K562 (cell line): ENCODE measurements at regions not wholly inside any gene's neighbourhood (a gene's known extent, or its start where the extent isn't known, plus 50 kb on each side); places are given as distances from the start of the nearest gene placed in this dataset.

Experiments used
- ATAC-seq: fragments of 200-7000 bp; cut with Tn5 transposase; 3 replicates; pipeline ENCODE4 v1.9.1; 2020; ENCODE audit warnings: moderate library complexity
- BruUV-seq: library from RNA; stranded (reverse); fragments of 400-500 nt; replicated peaks from 2 replicates; lab custom pipeline; 2021; lab: Mats Ljungman, UMichigan
- CTCF ChIA-PET: fragments of 300-600 bp; formaldehyde crosslinking; extraction: SDS; loops from one replicate; lab custom pipeline; 2021; ENCODE audit warnings: low intra/inter-chr PET ratio; lab: Yijun Ruan, JAX
- POLR2A ChIA-PET: fragments of 300-600, 350-650 bp; sonication (Branson Sonifier 250); formaldehyde crosslinking; extraction: SDS; loops from one replicate; lab custom pipeline; 2021; ENCODE audit warnings: antibody characterized with exemption, inconsistent platforms; lab: Yijun Ruan, JAX
- DNase-seq, 4 experiments: peaks; one replicate each; pipeline versions ENCODE4 v3.0.0 to v3.0.0-alpha.2; 2011 to 2018; ENCODE audit warnings: low spot score in 3 of 4, mixed read lengths in 3 of 4; ENCODE audit errors: extremely low read depth in 1 of 4
- FAIRE-seq: peaks from 2 replicates; lab custom pipeline; 2011; peaks lifted over from hg19 to GRCh38; lab: Jason Lieb, UNC
- H2AFZ ChIP-seq: 2 replicates; pipeline ENCODE4 v1.6.0; 2011; ENCODE audit warnings: low read depth, low read length, control low read depth, inconsistent platforms
- H3K27ac ChIP-seq: fragments of 200-600 bp; 3 replicates; pipeline ENCODE4 v1.8.0; 2011; ENCODE audit warnings: low read depth, mild to moderate bottlenecking, control low read depth, inconsistent platforms, low read length, moderate library complexity, mixed read lengths; ENCODE audit errors: extremely low read depth
- H3K27me3 ChIP-seq, 2 experiments: fragments of 300-600 bp in 1 of 2; 2 replicates in 1 of 2; 3 replicates in 1 of 2; pipeline versions ENCODE4 v1.6.0 to v1.8.0; 2011; ENCODE audit warnings: inconsistent platforms in 2 of 2, low read length in 2 of 2, mild to moderate bottlenecking in 1 of 2, mixed read lengths in 1 of 2, moderate library complexity in 1 of 2; ENCODE audit not compliant: control insufficient read depth in 2 of 2, insufficient read depth in 2 of 2
- H3K36me3 ChIP-seq: fragments of 300-600 bp; 3 replicates; pipeline ENCODE4 v1.8.0; 2011; ENCODE audit warnings: mild to moderate bottlenecking, low read length, inconsistent platforms; ENCODE audit not compliant: control insufficient read depth, insufficient read depth
- H3K4me1 ChIP-seq, 2 experiments: fragments of 200-600 bp in 1 of 2; replicated peaks in 1 of 2; 2 replicates in 1 of 2; 3 replicates in 1 of 2; pipeline versions ENCODE4 v1.5.1 to v1.8.0; 2011; ENCODE audit warnings: inconsistent platforms in 2 of 2, low read length in 2 of 2, mild to moderate bottlenecking in 1 of 2, mixed read lengths in 1 of 2, moderate library complexity in 1 of 2; ENCODE audit not compliant: control insufficient read depth in 2 of 2, insufficient read depth in 2 of 2
- H3K4me2 ChIP-seq: 2 replicates; pipeline ENCODE4 v1.6.1; 2011; ENCODE audit warnings: low read length, control low read depth, inconsistent platforms, mixed read lengths; ENCODE audit not compliant: insufficient read depth
- H3K4me3 ChIP-seq: fragments of 200-600 bp; sonication (generic), shearing (Covaris generic); 2 replicates; pipeline ENCODE4 v1.5.1; 2016; ENCODE audit warnings: control low read depth, inconsistent platforms
- H3K79me2 ChIP-seq: fragments of 200-600 bp; 3 replicates; pipeline ENCODE4 v1.8.0; 2011; ENCODE audit warnings: low read length, inconsistent platforms; ENCODE audit not compliant: control insufficient read depth, insufficient read depth
- H3K9ac ChIP-seq, 2 experiments: 2 replicates each; pipeline versions ENCODE4 v1.6.0 to v1.6.1; 2011; ENCODE audit warnings: low read depth in 2 of 2, low read length in 2 of 2, control low read depth in 1 of 2, inconsistent platforms in 1 of 2, mild to moderate bottlenecking in 1 of 2, mixed read lengths in 1 of 2; ENCODE audit not compliant: insufficient read depth in 1 of 2
- H3K9me1 ChIP-seq: one replicate; pipeline ENCODE4 v1.6.0; 2011; ENCODE audit warnings: inconsistent platforms, mild to moderate bottlenecking, low read length, moderate library complexity; ENCODE audit not compliant: control insufficient read depth, insufficient read depth
- H3K9me3 ChIP-seq: replicated peaks from 2 replicates; pipeline ENCODE4 v1.5.1; 2011; ENCODE audit warnings: low read depth, low read length, inconsistent platforms; ENCODE audit not compliant: control insufficient read depth, insufficient read depth
- H4K20me1 ChIP-seq: replicated peaks from 2 replicates; pipeline ENCODE4 v1.6.1; 2011; ENCODE audit warnings: low read length, inconsistent platforms, mixed read lengths; ENCODE audit not compliant: control insufficient read depth, insufficient read depth
- BCL6 ChIP-seq: fragments of 250-450 bp; sonication (Bioruptor Pico); IDR thresholded peaks from 2 replicates; pipeline ENCODE4 v1.4.0; 2020
- DPF2 ChIP-seq: fragments of 450-650 bp; IDR thresholded peaks from 2 replicates; pipeline ENCODE4 v1.6.1; 2016
- E2F1 ChIP-seq: sonication (generic); formaldehyde crosslinking; IDR thresholded peaks from 2 replicates; pipeline ENCODE4 v1.8.1; 2023; ENCODE audit warnings: mild to moderate bottlenecking, missing genetic modification reagents, moderate library complexity
- ELF2 ChIP-seq: fragments of 250-450 bp; sonication (Bioruptor Pico); IDR thresholded peaks from 2 replicates; pipeline ENCODE4 v1.5.0; 2021; ENCODE audit warnings: mild to moderate bottlenecking
- KDM1A ChIP-seq, 2 experiments: fragments of 450-650 bp; IDR thresholded peaks; 2 replicates each; pipeline ENCODE4 v1.6.1; 2016; ENCODE audit warnings: mild to moderate bottlenecking in 2 of 2
- KLF10 ChIP-seq: fragments of 250-450 bp; sonication (Bioruptor Pico); IDR thresholded peaks from 2 replicates; pipeline ENCODE4 v1.6.1; 2021; ENCODE audit warnings: matching md5 sums
- MAFG ChIP-seq: fragments of 450-650 bp; conservative IDR thresholded peaks from 2 replicates; pipeline ENCODE4 v1.6.1; 2016; ENCODE audit warnings: missing genetic modification characterization, missing compliant biosample characterization
- PCBP2 ChIP-seq: fragments of 200-400 bp; formaldehyde crosslinking; IDR thresholded peaks from 2 replicates; pipeline ENCODE4 v1.6.1; 2018; ENCODE audit warnings: low read length, low read depth, mild to moderate bottlenecking, moderate library complexity; ENCODE audit not compliant: poor library complexity, severe bottlenecking
- RAD51 ChIP-seq: fragments of 450-650 bp; IDR thresholded peaks from 2 replicates; pipeline ENCODE4 v1.7.1; 2016; ENCODE audit warnings: low read depth, mild to moderate bottlenecking, borderline replicate concordance
- RCOR1 ChIP-seq, 2 experiments: IDR thresholded peaks; 2 replicates each; pipeline ENCODE4 v1.6.1; 2012; ENCODE audit warnings: low read depth in 2 of 2, low read length in 2 of 2, borderline replicate concordance in 1 of 2, improper control_type of control experiment in 1 of 2
- TAL1 ChIP-seq: fragments of 450-650 bp; IDR thresholded peaks from 2 replicates; pipeline ENCODE4 v1.6.1; 2016; ENCODE audit warnings: mild to moderate bottlenecking
- ZBTB26 ChIP-seq: fragments of 450-650 bp; formaldehyde crosslinking; IDR thresholded peaks from 2 replicates; pipeline ENCODE4 v1.4.0; 2022; ENCODE audit warnings: missing genetic modification characterization
- ZEB2 ChIP-seq: fragments of 450-650 bp; IDR thresholded peaks from 2 replicates; pipeline ENCODE4 v1.6.1; 2016
- ZNF785 ChIP-seq: fragments of 250-450 bp; sonication (Bioruptor Pico); IDR thresholded peaks from 2 replicates; pipeline ENCODE4 v1.4.0; 2020; ENCODE audit warnings: mild to moderate bottlenecking
- WGBS: fragments of 100-300 bp; shearing (Covaris generic); methylation state at CpG from one replicate; pipeline ENCODE4 v1.1.6; 2016; ENCODE audit warnings: low coverage, mixed read lengths; ENCODE audit not compliant: insufficient coverage; ENCODE audit errors: missing lambda C conversion rate; 5-methylcytosine and 5-hydroxymethylcytosine counted together
- in situ Hi-C: fragments of 300-500 bp; cut with MboI; formaldehyde crosslinking; loops from 4 replicates; pipeline ENCODE4 v1.15.0; 2018; ENCODE audit warnings: inconsistent platforms, mixed read lengths
- intact Hi-C: fragments of 100-400 bp; cut with micrococcal nuclease; formaldehyde crosslinking; loops from 2 replicates; pipeline ENCODE4 v1.14.2; 2022

GRCh38 chr7:40977533-40977932 lies 725.4 kb downstream of the INHBA start (continued):
- no peak for TF ChIP-seq ZEB2
- no peak for TF ChIP-seq DPF2
- no peak for TF ChIP-seq ZBTB26
- TF ChIP-seq ZNF785 (CRISPR knock-in tag): no peak
- TF ChIP-seq MAFG (tag): no peak

DNA sequence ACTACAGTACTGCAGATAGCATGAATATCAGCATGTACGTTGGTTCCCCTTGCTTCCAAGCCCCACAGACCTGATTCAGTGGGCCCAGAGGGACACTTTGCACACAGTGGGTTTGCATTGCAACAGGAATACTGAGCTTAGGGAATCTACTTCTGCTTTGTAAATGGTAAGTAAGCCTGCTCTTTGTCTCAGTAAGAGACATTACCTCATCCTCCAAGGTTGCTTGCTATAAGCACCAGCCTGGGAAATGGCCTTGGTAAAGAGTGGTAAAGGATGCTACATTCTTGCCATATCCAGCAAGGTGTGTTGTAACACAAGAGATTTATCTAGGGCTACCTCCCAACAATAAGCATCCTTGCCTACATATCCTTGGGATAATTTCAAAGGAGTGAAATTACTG lies 730.5 kb downstream of the INHBA start:
- H3K4me2 ChIP-seq: no peak overlapping the region
- BruUV-seq: no TSS peak
- no peaks in the 10 kb centered on the region for H3K9me1 ChIP-seq
- ATAC-seq (no peak), FAIRE-seq (no peak), DNase-seq (no peak)
- H3K4me3 ChIP-seq: no peak overlapping the region
- no peaks in the 10 kb centered on the region for H3K27me3 ChIP-seq
- in situ Hi-C loops: no loop called here
- no peak overlapping the region for H3K27ac ChIP-seq
- H3K9ac ChIP-seq: no peak overlapping the region
- no peaks in the 10 kb centered on the region for H3K79me2 ChIP-seq
- H3K9me3 ChIP-seq: no peaks in the 10 kb centered on the region
- WGBS: 0% methylated on average over 1 of the region's 1 CpG
- no peak overlapping the region for H2AFZ ChIP-seq
- no peaks in the 10 kb centered on the region for H3K4me1 ChIP-seq
- H3K36me3 ChIP-seq: no peaks in the 10 kb centered on the region
- CTCF ChIA-PET: no interaction called here
- intact Hi-C loops: no loop called here
- no peaks in the 10 kb centered on the region; the same call in 1 of the 2 replicates for H4K20me1 ChIP-seq
- POLR2A ChIA-PET: no interaction called here
- TF ChIP-seq RAD51: no peak
- no peak for TF ChIP-seq E2F1 (CRISPR knock-in tag)
- no peak for TF ChIP-seq PCBP2
- TF ChIP-seq TAL1: no peak
- no peak for TF ChIP-seq RCOR1 (IDR thresholded peaks at IDR 0.05; ENCODE audit: borderline replicate concordance in 1 of 2, low read depth in 2 of 2, low read length in 2 of 2)
- no peak for TF ChIP-seq KDM1A (IDR thresholded peaks at IDR 0.05)
- TF ChIP-seq KLF10 (CRISPR knock-in tag): no peak
- TF ChIP-seq BCL6: no peak
- no peak for TF ChIP-seq ELF2 (CRISPR knock-in tag)
